WTC11 (cell line): ENCODE measurements at regions not wholly inside any gene's neighbourhood (a gene's known extent, or its start where the extent isn't known, plus 50 kb on each side); places are given as distances from the start of the nearest gene placed in this dataset.

Experiments
- TF ChIP-seq, protein P1 (sequence below): sonication (generic); formaldehyde crosslinking; IDR thresholded peaks from 2 replicates; pipeline ENCODE4 v1.8.1; 2023; ENCODE audit warnings: mild to moderate bottlenecking, missing genetic modification reagents, moderate library complexity
- TF ChIP-seq, protein P2 (sequence below): fragments of 200-600 bp; IDR thresholded peaks from 2 replicates; pipeline ENCODE4 v1.8.0; 2022; ENCODE audit warnings: antibody characterized with exemption
- TF ChIP-seq, protein P3 (sequence below): fragments of 250-450 bp; sonication (Bioruptor Pico); IDR thresholded peaks from 2 replicates; pipeline ENCODE4 v1.9.0; 2021; ENCODE audit warnings: moderate library complexity, mild to moderate bottlenecking, inconsistent platforms, borderline replicate concordance

DNA sequence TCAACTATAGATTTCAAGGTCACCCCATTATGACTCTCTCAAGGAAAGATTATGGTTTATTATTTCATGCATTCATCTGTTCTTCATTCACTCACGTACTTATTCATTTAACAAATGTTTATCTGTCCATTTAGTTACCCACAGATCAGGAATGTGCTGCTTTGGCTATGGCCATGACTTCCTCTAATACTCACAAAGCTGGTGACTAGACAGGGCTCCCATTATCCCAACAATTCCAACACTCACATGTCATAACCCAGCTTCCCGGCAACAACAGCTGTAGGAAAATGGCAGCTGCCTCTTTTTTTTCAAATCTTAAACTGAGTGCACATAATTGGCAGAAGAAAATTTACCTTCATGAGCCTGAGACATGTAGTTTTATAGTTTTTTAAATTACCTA is 190.8 kb upstream of the CCDC196 start:
- TF ChIP-seq, protein P1, sequence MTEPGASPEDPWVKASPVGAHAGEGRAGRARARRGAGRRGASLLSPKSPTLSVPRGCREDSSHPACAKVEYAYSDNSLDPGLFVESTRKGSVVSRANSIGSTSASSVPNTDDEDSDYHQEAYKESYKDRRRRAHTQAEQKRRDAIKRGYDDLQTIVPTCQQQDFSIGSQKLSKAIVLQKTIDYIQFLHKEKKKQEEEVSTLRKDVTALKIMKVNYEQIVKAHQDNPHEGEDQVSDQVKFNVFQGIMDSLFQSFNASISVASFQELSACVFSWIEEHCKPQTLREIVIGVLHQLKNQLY (CRISPR knock-in tag) = no peak
- TF ChIP-seq, protein P2, sequence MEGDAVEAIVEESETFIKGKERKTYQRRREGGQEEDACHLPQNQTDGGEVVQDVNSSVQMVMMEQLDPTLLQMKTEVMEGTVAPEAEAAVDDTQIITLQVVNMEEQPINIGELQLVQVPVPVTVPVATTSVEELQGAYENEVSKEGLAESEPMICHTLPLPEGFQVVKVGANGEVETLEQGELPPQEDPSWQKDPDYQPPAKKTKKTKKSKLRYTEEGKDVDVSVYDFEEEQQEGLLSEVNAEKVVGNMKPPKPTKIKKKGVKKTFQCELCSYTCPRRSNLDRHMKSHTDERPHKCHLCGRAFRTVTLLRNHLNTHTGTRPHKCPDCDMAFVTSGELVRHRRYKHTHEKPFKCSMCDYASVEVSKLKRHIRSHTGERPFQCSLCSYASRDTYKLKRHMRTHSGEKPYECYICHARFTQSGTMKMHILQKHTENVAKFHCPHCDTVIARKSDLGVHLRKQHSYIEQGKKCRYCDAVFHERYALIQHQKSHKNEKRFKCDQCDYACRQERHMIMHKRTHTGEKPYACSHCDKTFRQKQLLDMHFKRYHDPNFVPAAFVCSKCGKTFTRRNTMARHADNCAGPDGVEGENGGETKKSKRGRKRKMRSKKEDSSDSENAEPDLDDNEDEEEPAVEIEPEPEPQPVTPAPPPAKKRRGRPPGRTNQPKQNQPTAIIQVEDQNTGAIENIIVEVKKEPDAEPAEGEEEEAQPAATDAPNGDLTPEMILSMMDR = no peak
- TF ChIP-seq, protein P3, sequence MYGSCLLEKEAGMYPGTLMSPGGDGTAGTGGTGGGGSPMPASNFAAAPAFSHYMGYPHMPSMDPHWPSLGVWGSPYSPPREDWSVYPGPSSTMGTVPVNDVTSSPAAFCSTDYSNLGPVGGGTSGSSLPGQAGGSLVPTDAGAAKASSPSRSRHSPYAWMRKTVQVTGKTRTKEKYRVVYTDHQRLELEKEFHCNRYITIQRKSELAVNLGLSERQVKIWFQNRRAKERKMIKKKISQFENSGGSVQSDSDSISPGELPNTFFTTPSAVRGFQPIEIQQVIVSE = no peak
